LNCAP (cell line): ENCODE measurements at regions not wholly inside any gene's neighbourhood (a gene's known extent, or its start where the extent isn't known, plus 50 kb on each side); places are given as distances from the start of the nearest gene placed in this dataset.

Experiments
- CTCF ChIP-seq: fragments of 450-650 bp; IDR thresholded peaks from 2 replicates; pipeline ENCODE4 v1.5.1; 2017; ENCODE audit warnings: mild to moderate bottlenecking

DNA sequence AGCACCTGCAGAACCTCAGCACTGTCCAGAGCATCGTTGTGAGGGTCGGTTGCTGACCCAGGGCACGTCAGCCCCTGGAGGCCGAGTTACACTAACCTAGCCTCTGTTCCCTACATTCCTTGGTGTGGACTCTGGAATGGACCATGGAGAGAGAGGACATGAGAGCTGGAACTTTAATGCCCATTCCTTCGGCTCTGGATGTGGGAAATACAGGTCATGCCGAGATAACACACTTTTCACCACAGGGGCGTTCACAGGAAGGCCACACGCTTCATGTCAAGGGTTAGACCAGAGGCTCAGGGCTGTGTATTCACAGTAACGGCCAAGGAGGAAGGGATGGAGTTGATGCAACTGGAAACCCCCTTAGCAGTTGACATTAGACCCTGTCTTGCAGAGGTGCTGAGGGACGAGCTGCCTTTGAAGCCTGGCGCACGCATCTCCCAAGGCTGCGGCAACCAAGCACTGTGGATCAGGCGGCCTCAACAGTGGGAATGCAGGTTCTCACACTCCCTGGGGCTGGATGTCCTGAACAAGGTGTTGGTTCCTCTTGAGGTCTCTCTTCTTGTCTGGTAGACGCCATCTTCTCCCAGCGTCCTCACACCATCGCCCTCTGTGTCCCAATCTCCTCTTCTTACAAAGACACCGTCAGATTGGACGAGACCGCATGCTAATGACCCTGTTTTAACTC is 245.2 kb downstream of the KLF6 start:
- TF ChIP-seq CTCF = no peak

GRCh38 chr10:3538656-3539531 is 246.1 kb downstream of the KLF6 start:
- TF ChIP-seq CTCF = no peak

- TF ChIP-seq CTCF = no peak
Measured at GRCh38 chr10:3538291-3538655, 246.7 kb downstream of the KLF6 start.

DNA sequence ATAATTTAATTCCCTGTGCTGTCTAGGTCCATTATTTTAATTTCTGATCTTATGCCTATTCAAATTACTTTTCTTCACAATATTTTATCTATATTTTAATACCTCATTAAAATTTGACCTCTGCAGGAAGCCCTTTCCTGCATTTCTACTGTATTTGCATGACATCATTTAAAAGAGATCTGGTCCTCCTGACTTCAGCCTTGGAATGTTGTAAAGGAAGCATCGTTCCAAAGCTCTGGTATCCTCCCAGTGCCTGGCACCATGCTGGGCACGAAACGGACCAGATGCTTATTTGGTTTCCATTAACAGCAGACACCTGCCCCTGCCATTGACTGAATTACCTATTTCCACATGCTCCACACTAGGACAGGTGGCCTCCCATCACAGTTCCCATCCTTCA is 247.5 kb downstream of the KLF6 start:
- TF ChIP-seq CTCF = no peak

- TF ChIP-seq CTCF = no peak
Measured at GRCh38 chr10:3535001-3535400, 250.0 kb downstream of the KLF6 start.

DNA sequence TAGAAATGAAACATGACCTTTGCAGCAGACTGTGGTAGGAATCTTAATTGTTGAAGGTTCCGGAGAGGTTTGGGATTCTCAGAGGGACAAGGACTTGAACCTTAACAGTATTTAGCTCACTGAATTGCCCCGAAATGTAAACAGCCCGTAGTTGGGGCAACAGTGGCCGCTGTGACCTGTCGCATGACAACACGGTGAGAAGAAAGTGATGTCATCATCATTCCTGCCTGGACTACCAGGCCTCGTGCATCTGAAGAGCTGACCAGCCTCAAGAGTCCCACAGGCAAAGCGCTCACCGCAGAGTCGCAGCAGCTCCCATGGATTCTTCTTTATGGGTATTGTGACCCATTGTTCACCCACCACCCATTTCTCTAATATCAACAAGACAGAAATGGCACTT is 250.6 kb downstream of the KLF6 start:
- no peak for TF ChIP-seq CTCF

- no peak for TF ChIP-seq CTCF
Measured at GRCh38 chr10:3533296-3533695, 251.7 kb downstream of the KLF6 start.
